NT2/D1 (cell line): ENCODE measurements at regions not wholly inside any gene's neighbourhood (a gene's known extent, or its start where the extent isn't known, plus 50 kb on each side); places are given as distances from the start of the nearest gene placed in this dataset.

Source experiments
- SUZ12 ChIP-seq: IDR thresholded peaks from 2 replicates; pipeline ENCODE4 v1.6.1; 2011; ENCODE audit not compliant: insufficient read length, insufficient read depth; ENCODE audit errors: extremely low read depth
- ZNF274 ChIP-seq: IDR thresholded peaks from 2 replicates; pipeline ENCODE4 v1.6.1; 2011; ENCODE audit warnings: mild to moderate bottlenecking, low read depth, low read length

DNA sequence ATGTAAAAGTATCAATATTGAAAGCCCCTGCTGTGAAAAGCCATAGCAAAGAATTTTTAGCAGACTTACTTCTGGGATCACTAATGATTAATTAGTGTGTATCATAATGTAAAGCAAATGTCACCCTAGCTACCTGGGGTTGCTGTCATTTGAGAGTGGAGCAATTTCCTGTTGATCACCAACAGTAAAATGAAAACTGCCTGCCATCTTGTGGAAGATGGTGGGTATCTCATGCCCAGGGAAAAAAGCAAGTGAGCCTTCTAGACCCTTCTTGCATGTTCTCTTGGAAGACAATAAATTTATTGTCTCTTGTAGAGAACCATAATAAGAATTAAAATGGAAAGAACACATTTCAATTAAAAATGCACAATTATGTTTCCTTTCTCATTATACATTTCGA is 360.2 kb downstream of the ZIC3 start:
- TF ChIP-seq SUZ12 (no peak), ZNF274 (no peak)
